Psoas muscle (tissue), 7 donors: ENCODE measurements at regions not wholly inside any gene's neighbourhood (a gene's known extent, or its start where the extent isn't known, plus 50 kb on each side); places are given as distances from the start of the nearest gene placed in this dataset.

Source experiments
- ATAC-seq, 4 donors: fragments of 200-7000 bp; cut with Tn5 transposase; one replicate each; pipeline ENCODE4 v1.9.1; 2020; ENCODE audit warnings: moderate library complexity in 3 of 4, mild to moderate bottlenecking in 2 of 4
- DNase-seq, 2 donors: peaks; one replicate each; pipeline ENCODE4 v3.0.0-alpha.2; 2020
- H3K27ac ChIP-seq: fragments of 200-600 bp; one replicate; pipeline ENCODE4 v1.8.0; 2022
- H3K27me3 ChIP-seq, 3 donors: fragments of 200-600 bp in 1 of 3; one replicate each; pipeline versions ENCODE4 v1.6.1 to v1.8.0; 2013 to 2022; ENCODE audit warnings: low read length in 2 of 3, mild to moderate bottlenecking in 2 of 3, moderate library complexity in 1 of 3; ENCODE audit not compliant: insufficient read depth in 3 of 3
- H3K36me3 ChIP-seq, 2 donors: fragments of 200-600 bp in 1 of 2; one replicate each; pipeline versions ENCODE4 v1.6.1 to v1.8.0; 2013 to 2022; ENCODE audit warnings: low read depth in 1 of 2, mild to moderate bottlenecking in 1 of 2, moderate library complexity in 1 of 2; ENCODE audit not compliant: insufficient read depth in 1 of 2
- H3K4me1 ChIP-seq: fragments of 200-600 bp; one replicate; pipeline ENCODE4 v1.8.0; 2022
- H3K4me3 ChIP-seq: fragments of 200-600 bp; one replicate; pipeline ENCODE4 v1.8.0; 2022; ENCODE audit warnings: mild to moderate bottlenecking
- H3K9me3 ChIP-seq: fragments of 200-600 bp; one replicate; pipeline ENCODE4 v1.8.0; 2022
- WGBS, 3 donors: extraction: QIAGEN DNeasy Blood & Tissue Kit; methylation state at CpG; one replicate each; pipeline versions ENCODE4 v1.1.6 to v1.1.7; 2013; 5-methylcytosine and 5-hydroxymethylcytosine counted together
- intact Hi-C, 2 donors: fragments of 100-400 bp; cut with DNase I; formaldehyde crosslinking; loops; one replicate each; pipeline versions ENCODE4 v1.11.0 to v1.14.2; 2022
- TF ChIP-seq, protein P1 (sequence below): fragments of 200-600 bp; IDR thresholded peaks from one replicate; pipeline ENCODE4 v1.8.0; 2022; ENCODE audit warnings: antibody characterized with exemption
- donor health status: healthy with polysubstance abuse.
- donor health status: DM: no; HTN: no; CAD: no; lungs with moderate emphysema.
- donor health status: Bipolar disorder and iron deficiency.
- donor health status: healthy.
- donor health status: DM: yes; HTN: yes; CAD: no.
- donor health status: DM: no; HTN: no; CAD: no.
- donor health status: DM: yes; HTN: yes; CAD: no.

DNA sequence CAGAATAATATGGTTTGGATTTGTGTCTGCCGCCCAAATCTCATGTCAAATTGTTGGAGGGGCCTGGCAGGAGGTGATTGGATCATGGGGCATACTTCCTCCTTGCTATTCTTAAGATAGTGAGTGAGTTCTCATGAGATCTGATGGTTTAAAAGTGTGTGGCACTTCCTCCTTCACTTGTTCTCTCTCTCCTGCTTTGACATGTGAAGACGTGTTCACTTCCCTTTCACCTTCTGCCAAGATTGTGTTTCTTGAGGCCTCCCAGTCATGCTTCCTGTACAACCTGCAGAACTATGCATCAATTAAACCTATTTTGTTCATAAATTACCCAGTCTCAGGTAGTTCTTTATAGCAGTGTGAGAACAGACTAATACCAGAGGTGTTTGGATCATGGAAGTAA lies 325.7 kb upstream of the GIMD1 start:
- H3K27ac ChIP-seq = no peak overlapping the region
- TF ChIP-seq, protein P1, sequence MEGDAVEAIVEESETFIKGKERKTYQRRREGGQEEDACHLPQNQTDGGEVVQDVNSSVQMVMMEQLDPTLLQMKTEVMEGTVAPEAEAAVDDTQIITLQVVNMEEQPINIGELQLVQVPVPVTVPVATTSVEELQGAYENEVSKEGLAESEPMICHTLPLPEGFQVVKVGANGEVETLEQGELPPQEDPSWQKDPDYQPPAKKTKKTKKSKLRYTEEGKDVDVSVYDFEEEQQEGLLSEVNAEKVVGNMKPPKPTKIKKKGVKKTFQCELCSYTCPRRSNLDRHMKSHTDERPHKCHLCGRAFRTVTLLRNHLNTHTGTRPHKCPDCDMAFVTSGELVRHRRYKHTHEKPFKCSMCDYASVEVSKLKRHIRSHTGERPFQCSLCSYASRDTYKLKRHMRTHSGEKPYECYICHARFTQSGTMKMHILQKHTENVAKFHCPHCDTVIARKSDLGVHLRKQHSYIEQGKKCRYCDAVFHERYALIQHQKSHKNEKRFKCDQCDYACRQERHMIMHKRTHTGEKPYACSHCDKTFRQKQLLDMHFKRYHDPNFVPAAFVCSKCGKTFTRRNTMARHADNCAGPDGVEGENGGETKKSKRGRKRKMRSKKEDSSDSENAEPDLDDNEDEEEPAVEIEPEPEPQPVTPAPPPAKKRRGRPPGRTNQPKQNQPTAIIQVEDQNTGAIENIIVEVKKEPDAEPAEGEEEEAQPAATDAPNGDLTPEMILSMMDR = no peak
- H3K4me3 ChIP-seq = no peak overlapping the region
- H3K4me1 ChIP-seq = no peaks in the 10 kb centered on the region
- ATAC-seq (no peak), DNase-seq (no peak)
- no peaks in the 10 kb centered on the region for H3K9me3 ChIP-seq
- intact Hi-C loops = no loop called here
- H3K36me3 ChIP-seq = no peaks in the 10 kb centered on the region
- WGBS, 3 donors = 65 to 71% (median 71%) methylated on average over 2 of the region's 2 CpGs
- H3K27me3 ChIP-seq = no peaks in the 10 kb centered on the region

DNA sequence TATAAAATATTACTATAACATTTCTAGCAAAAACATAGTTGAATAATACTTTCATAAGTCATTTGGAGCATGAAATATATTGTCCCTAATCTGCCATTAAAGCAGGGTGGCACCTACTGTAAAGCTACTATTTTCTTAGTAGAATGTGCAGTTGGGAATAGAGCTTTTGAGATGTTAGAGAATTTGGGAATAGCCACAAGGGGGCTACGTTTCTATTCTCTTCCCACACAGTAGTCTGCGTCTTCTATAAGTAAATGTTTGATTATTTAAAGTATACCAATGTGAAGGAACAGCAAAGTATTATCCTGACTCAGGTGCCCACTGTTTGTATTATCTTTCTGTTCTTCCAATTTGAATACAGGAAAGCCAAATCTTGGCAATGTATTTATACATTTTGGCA lies 323.2 kb upstream of the GIMD1 start:
- Histone ChIP-seq H3K27me3 (no peaks in the 10 kb centered on the region), H3K4me3 (no peak overlapping the region), H3K9me3 (no peaks in the 10 kb centered on the region), H3K36me3 (no peaks in the 10 kb centered on the region), H3K4me1 (no peaks in the 10 kb centered on the region), H3K27ac (no peak overlapping the region)
- DNase-seq (no peak), ATAC-seq (no peak)
- 13 to 44% (median 25%) methylated on average over 2 of the region's 2 CpGs for WGBS, 3 donors
- intact Hi-C loops = no loop called here
- TF ChIP-seq, protein P1 = no peak

DNA sequence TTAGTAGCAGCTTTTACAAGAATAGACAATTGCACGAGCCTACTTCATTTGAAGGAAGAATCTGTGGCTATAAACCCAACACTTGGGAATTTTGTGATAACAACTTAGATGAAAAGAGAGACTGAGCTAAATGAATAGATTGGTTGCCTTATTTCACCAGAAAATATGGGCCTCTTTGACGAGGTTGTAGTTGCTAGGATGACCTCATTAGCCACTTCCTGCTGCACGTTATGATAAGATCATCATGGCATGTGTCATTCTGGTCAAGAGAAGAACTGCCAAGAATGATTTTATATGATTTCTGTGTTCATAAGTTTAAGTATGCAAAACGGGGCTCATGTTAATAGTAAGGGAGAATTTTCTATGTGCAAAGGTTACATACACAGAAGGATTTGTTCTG lies 321.9 kb upstream of the GIMD1 start:
- TF ChIP-seq, protein P1 = no peak
- ATAC-seq = no peak
- no peak overlapping the region for H3K27ac ChIP-seq
- H3K27me3 ChIP-seq = no peaks in the 10 kb centered on the region
- no peak for DNase-seq
- H3K9me3 ChIP-seq = no peaks in the 10 kb centered on the region
- no peaks in the 10 kb centered on the region for H3K36me3 ChIP-seq
- no peak overlapping the region for H3K4me3 ChIP-seq
- H3K4me1 ChIP-seq = no peaks in the 10 kb centered on the region
- intact Hi-C loops = no loop called here
- 33 to 41% (median 34%) methylated on average over 4 of the region's 4 CpGs for WGBS, 3 donors

DNA sequence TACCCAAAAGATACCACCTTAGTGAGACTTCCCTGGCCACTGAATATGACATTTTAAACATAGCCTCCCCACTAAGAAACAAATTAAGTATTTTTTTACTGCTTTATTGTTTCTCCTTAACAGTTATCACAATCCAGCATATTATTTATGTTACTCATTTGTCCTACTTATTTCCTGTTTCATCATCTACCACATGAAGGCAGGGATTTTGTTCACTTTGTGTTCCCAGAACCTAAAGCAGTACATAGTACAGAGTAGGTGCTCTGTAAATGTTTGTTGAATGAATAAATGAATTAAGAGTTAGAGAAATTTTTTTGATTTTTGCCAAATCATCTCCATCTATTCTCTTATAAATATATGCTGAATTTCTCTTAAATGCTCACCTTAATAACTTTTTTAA lies 318.4 kb upstream of the GIMD1 start:
- TF ChIP-seq, protein P1 = no peak
- Histone ChIP-seq H3K4me1 (no peaks in the 10 kb centered on the region), H3K36me3 (no peaks in the 10 kb centered on the region), H3K27me3 (no peaks in the 10 kb centered on the region), H3K4me3 (no peak overlapping the region), H3K27ac (no peak overlapping the region), H3K9me3 (no peaks in the 10 kb centered on the region)
- intact Hi-C loops = no loop called here
- ATAC-seq = no peak
- DNase-seq = no peak

DNA sequence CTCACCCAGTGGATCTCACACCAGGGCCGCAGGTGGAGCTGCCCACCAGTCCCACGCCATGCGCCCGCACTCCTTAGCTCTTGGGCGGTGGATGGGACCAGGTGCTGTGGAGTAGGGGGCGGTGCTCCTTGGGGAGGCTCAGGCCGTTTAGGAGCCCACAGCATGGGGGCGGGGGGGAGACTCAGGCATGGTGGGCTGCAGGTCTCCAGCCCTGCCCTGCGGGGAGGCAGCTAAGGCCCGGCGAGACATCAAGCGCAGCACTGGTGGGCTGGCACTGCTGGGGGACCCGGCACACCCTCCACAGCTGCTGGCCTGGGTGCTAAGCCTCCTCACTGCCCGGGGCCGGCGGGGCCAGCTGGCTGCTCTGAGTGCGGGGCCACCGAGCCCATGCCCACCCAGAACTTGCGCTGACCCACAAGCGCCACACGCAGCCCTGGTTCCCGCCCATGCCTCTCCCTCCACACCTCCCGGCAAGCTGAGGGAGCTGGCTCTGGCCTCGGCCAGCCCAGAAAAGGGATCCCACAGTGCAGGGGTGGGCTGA lies 312.9 kb upstream of the GIMD1 start:
- no peak for ATAC-seq
- WGBS, 3 donors = 86 to 88% (median 87%) methylated on average over 22 to 24 of the region's 24 CpGs
- H3K4me1 ChIP-seq = no peaks in the 10 kb centered on the region
- no peaks in the 10 kb centered on the region for H3K27me3 ChIP-seq
- H3K9me3 ChIP-seq = no peaks in the 10 kb centered on the region
- H3K36me3 ChIP-seq = no peaks in the 10 kb centered on the region
- TF ChIP-seq, protein P1 = no peak
- DNase-seq = peak in 1 of 2 donors; percentile 36
- no peak overlapping the region for H3K27ac ChIP-seq
- intact Hi-C loops = no loop called here
- H3K4me3 ChIP-seq = no peak overlapping the region
